ENCODE measurements at regions not wholly inside any gene's neighbourhood (a gene's known extent, or its start where the extent isn't known, plus 50 kb on each side); places are given as distances from the start of the nearest gene placed in this dataset.

- Histone ChIP-seq H3K9me3 (ENCODE audit: severe bottlenecking) (no peaks in the 10 kb centered on the region), H3K4me3 (ENCODE audit: low read depth, low read length) (no peak overlapping the region), H3K27me3 (ENCODE audit: insufficient read depth, low read depth, severe bottlenecking) (no peaks in the 10 kb centered on the region), H3K27ac (no peak overlapping the region), H3K36me3 (no peaks in the 10 kb centered on the region)
- no peak for TF ChIP-seq CTCF (IDR thresholded peaks at IDR 0.05; ENCODE audit: low read depth, low read length)
- no peak for DNase-seq
Measured at GRCh38 chr3:102629943-102630342, 195.1 kb downstream of the ZPLD1 start.

- no peak overlapping the region for H3K27ac ChIP-seq
- no peak for TF ChIP-seq CTCF (IDR thresholded peaks at IDR 0.05; ENCODE audit: low read depth, low read length)
- H3K36me3 ChIP-seq = no peaks in the 10 kb centered on the region
- H3K27me3 ChIP-seq (ENCODE audit: insufficient read depth, low read depth, severe bottlenecking) = no peaks in the 10 kb centered on the region
- no peak for DNase-seq
- H3K9me3 ChIP-seq (ENCODE audit: severe bottlenecking) = no peaks in the 10 kb centered on the region
- H3K4me3 ChIP-seq (ENCODE audit: low read depth, low read length) = no peak overlapping the region
Measured at GRCh38 chr3:102630531-102630930, 195.7 kb downstream of the ZPLD1 start.

GRCh38 chr3:102643546-102643945, 208.7 kb downstream of the ZPLD1 start:
- Histone ChIP-seq H3K36me3 (no peaks in the 10 kb centered on the region), H3K4me3 (ENCODE audit: low read depth, low read length) (no peak overlapping the region), H3K9me3 (ENCODE audit: severe bottlenecking) (no peaks in the 10 kb centered on the region), H3K27me3 (ENCODE audit: insufficient read depth, low read depth, severe bottlenecking) (no peaks in the 10 kb centered on the region), H3K27ac (no peak overlapping the region)
- no peak for DNase-seq
- TF ChIP-seq CTCF (IDR thresholded peaks at IDR 0.05; ENCODE audit: low read depth, low read length) = no peak

GRCh38 chr3:102646557-102646956, 211.7 kb downstream of the ZPLD1 start:
- H3K27ac ChIP-seq = no peak overlapping the region
- H3K9me3 ChIP-seq (ENCODE audit: severe bottlenecking) = no peaks in the 10 kb centered on the region
- H3K4me3 ChIP-seq (ENCODE audit: low read depth, low read length) = no peak overlapping the region
- no peaks in the 10 kb centered on the region for H3K36me3 ChIP-seq
- no peak for TF ChIP-seq CTCF (IDR thresholded peaks at IDR 0.05; ENCODE audit: low read depth, low read length)
- H3K27me3 ChIP-seq (ENCODE audit: insufficient read depth, low read depth, severe bottlenecking) = no peaks in the 10 kb centered on the region
- no peak for DNase-seq

GRCh38 chr3:102660653-102661052, 225.8 kb downstream of the ZPLD1 start:
- Histone ChIP-seq H3K4me3 (ENCODE audit: low read depth, low read length) (no peak overlapping the region), H3K9me3 (ENCODE audit: severe bottlenecking) (no peaks in the 10 kb centered on the region), H3K36me3 (no peaks in the 10 kb centered on the region), H3K27ac (no peak overlapping the region), H3K27me3 (ENCODE audit: insufficient read depth, low read depth, severe bottlenecking) (no peaks in the 10 kb centered on the region)
- DNase-seq = no peak
- no peak for TF ChIP-seq CTCF (IDR thresholded peaks at IDR 0.05; ENCODE audit: low read depth, low read length)

- no peak for DNase-seq
- Histone ChIP-seq H3K36me3 (no peaks in the 10 kb centered on the region), H3K27ac (no peak overlapping the region), H3K4me3 (ENCODE audit: low read depth, low read length) (no peak overlapping the region), H3K27me3 (ENCODE audit: insufficient read depth, low read depth, severe bottlenecking) (no peaks in the 10 kb centered on the region), H3K9me3 (ENCODE audit: severe bottlenecking) (no peaks in the 10 kb centered on the region)
- no peak for TF ChIP-seq CTCF (IDR thresholded peaks at IDR 0.05; ENCODE audit: low read depth, low read length)
Measured at GRCh38 chr3:102661707-102662497, 227.1 kb downstream of the ZPLD1 start.
